NCI-H524 (cell line): ENCODE measurements at regions not wholly inside any gene's neighbourhood (a gene's known extent, or its start where the extent isn't known, plus 50 kb on each side); places are given as distances from the start of the nearest gene placed in this dataset.

Source experiments
- DNase-seq, 2 experiments: peaks; one replicate each; lab custom pipeline; 2025; lab: John Stamatoyannopoulos, UW

GRCh38 chr3:148150141-148150540 is 547.6 kb upstream of the AGTR1 start:
- no peak for DNase-seq

- no peak for DNase-seq
Observed at GRCh38 chr3:148158210-148158609, 539.5 kb upstream of the AGTR1 start.

- DNase-seq, result peak in 1 of 2 experiments; percentile 22
Observed at GRCh38 chr3:148162132-148162531, 535.6 kb upstream of the AGTR1 start.

GRCh38 chr3:148168347-148168746 is 529.4 kb upstream of the AGTR1 start:
- no peak for DNase-seq

- no peak for DNase-seq
Observed at GRCh38 chr3:148173851-148174250, 523.9 kb upstream of the AGTR1 start.

- no peak for DNase-seq
Observed at GRCh38 chr3:148175214-148175613, 522.5 kb upstream of the AGTR1 start.

- no peak for DNase-seq
Observed at GRCh38 chr3:148178503-148178902, 519.2 kb upstream of the AGTR1 start.

- DNase-seq, result no peak
Observed at GRCh38 chr3:148184798-148185197, 512.9 kb upstream of the AGTR1 start.

- no peak for DNase-seq
Observed at GRCh38 chr3:148186881-148187280, 510.8 kb upstream of the AGTR1 start.

GRCh38 chr3:148187296-148187695 is 510.4 kb upstream of the AGTR1 start:
- no peak for DNase-seq

GRCh38 chr3:148190441-148190990 is 507.2 kb upstream of the AGTR1 start:
- DNase-seq, result no peak

- DNase-seq, result no peak
Observed at GRCh38 chr3:148191966-148192365, 505.7 kb upstream of the AGTR1 start.

GRCh38 chr3:148197061-148197460 is 500.6 kb upstream of the AGTR1 start:
- DNase-seq, result no peak

- DNase-seq, result no peak
Observed at GRCh38 chr3:148202386-148202785, 495.3 kb upstream of the AGTR1 start.

- no peak for DNase-seq
Observed at GRCh38 chr3:148203297-148204010, 494.2 kb upstream of the AGTR1 start.

GRCh38 chr3:148204131-148204530 is 493.6 kb upstream of the AGTR1 start:
- no peak for DNase-seq

GRCh38 chr3:148205977-148206376 is 491.7 kb upstream of the AGTR1 start:
- DNase-seq, result no peak

GRCh38 chr3:148206446-148206845 is 491.3 kb upstream of the AGTR1 start:
- DNase-seq, result no peak

GRCh38 chr3:148208975-148209374 is 488.7 kb upstream of the AGTR1 start:
- no peak for DNase-seq

GRCh38 chr3:148211725-148212124 is 486.0 kb upstream of the AGTR1 start:
- no peak for DNase-seq

GRCh38 chr3:148214705-148215104 is 483.0 kb upstream of the AGTR1 start:
- DNase-seq, result no peak

GRCh38 chr3:148217317-148217716 is 480.4 kb upstream of the AGTR1 start:
- no peak for DNase-seq

- DNase-seq, result no peak
Observed at GRCh38 chr3:148218222-148218621, 479.5 kb upstream of the AGTR1 start.

GRCh38 chr3:148219999-148220398 is 477.7 kb upstream of the AGTR1 start:
- DNase-seq, result no peak
